GM10248 (cell line): ENCODE measurements at regions not wholly inside any gene's neighbourhood (a gene's known extent, or its start where the extent isn't known, plus 50 kb on each side); places are given as distances from the start of the nearest gene placed in this dataset.

Source experiments
- CTCF ChIA-PET: fragments of 300-600 bp; sonication (Branson Sonifier 250); formaldehyde crosslinking; extraction: SDS; loops from one replicate; lab custom pipeline; 2021; ENCODE audit warnings: antibody characterized with exemption; lab: Yijun Ruan, JAX
- POLR2A ChIA-PET: fragments of 350-650 bp; sonication (Branson Sonifier 250); formaldehyde crosslinking; extraction: SDS; loops from one replicate; lab custom pipeline; 2020; ENCODE audit warnings: antibody characterized with exemption; lab: Yijun Ruan, JAX
- DNase-seq: peaks from one replicate; pipeline ENCODE4 v3.0.0; 2012; ENCODE audit errors: extremely low spot score
- TF ChIP-seq, protein P1 (sequence below): IDR thresholded peaks from 2 replicates; pipeline ENCODE4 v1.5.1; 2012; ENCODE audit warnings: mild to moderate bottlenecking, low read depth; ENCODE audit errors: extremely low read depth, missing control alignments, control extremely low read depth

DNA sequence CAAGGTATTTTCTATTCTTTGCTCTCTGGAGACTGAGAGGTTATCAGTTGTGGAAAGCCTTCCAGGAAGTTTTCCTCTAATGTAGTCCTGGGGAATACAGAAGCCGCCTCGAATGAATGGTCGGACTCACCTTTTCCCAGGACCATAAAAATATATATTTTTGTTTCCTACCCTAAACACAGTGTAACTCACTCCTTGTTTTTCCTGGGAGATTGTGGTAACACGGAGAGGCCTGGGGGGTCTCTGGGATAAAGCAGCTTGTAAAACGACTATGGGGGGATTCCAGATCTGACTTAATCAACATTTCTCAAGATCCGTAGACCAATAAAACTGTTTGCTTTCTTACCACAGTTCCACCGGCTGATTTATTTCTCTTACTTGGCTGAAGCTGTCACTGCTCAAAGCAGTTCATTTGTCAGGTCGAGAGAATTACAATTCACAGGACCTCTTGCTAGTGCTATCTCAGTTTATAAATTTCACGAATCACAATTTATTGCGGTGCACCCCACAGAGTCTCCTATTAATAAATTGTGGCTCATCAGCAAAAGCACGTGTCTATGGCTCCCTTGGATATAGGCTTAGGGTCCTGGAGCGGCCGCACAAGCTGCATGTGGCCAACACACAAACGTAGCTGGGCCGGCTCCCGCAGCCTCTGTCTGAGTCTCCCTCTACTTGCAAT is 176.3 kb upstream of the BMPER start:
- POLR2A ChIA-PET, result no interaction called here
- CTCF ChIA-PET, result no interaction called here
- TF ChIP-seq, protein P1, sequence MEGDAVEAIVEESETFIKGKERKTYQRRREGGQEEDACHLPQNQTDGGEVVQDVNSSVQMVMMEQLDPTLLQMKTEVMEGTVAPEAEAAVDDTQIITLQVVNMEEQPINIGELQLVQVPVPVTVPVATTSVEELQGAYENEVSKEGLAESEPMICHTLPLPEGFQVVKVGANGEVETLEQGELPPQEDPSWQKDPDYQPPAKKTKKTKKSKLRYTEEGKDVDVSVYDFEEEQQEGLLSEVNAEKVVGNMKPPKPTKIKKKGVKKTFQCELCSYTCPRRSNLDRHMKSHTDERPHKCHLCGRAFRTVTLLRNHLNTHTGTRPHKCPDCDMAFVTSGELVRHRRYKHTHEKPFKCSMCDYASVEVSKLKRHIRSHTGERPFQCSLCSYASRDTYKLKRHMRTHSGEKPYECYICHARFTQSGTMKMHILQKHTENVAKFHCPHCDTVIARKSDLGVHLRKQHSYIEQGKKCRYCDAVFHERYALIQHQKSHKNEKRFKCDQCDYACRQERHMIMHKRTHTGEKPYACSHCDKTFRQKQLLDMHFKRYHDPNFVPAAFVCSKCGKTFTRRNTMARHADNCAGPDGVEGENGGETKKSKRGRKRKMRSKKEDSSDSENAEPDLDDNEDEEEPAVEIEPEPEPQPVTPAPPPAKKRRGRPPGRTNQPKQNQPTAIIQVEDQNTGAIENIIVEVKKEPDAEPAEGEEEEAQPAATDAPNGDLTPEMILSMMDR, result no peak
- DNase-seq, result no peak

DNA sequence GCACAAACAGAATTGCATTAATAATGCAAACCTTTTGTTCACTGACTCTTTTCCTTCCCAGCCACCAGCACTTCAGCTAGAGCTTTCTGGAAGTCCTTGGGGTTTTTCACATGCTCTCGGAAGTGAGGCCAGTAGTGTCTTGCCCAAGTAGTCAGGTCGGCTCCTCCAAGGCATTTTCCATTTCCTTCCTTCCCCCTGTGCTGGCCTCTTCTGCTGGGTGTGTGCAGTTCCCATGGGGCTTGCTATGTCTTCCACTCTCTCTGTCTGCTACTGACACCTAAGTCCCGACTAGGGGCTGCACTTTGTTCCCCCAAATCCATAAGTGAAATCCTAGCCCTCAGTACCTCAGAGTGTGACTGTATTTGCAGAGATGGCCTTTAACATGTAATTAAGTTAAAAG is 175.6 kb upstream of the BMPER start:
- ChIA-PET CTCF (no interaction called here), POLR2A (no interaction called here)
- TF ChIP-seq, protein P1, result no peak
- DNase-seq, result no peak

DNA sequence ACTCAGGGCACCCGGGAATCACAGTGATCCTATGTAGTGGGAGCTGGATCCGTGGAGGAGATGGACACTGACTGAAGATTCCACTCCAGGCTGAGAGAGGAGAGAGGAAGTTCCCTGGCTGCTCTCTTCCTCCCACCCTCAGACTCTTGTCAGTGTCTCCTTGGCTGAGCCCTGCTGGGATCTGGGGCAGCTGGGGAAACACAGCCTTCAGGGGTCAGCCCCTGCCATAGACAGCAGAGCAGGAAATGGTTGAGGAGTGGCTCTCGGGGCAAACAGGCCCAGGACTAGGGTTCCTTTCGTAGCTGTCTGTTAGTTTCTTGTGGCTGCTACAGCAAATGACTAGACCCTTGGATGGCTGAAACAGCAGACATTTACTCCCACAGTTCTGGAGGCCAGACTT is 174.4 kb upstream of the BMPER start:
- POLR2A ChIA-PET, result interaction anchor here (0.6 kb wide), 1 partner anchor 225 kb away, joined by 3 read pairs; no protein-coding TSS in a partner anchor
- TF ChIP-seq, protein P1, result no peak
- DNase-seq, result no peak
- CTCF ChIA-PET, result interaction anchor here (1.0 to 1.2 kb wide), 2 partner anchors 15 to 202 kb away, joined by 3 read pairs; no protein-coding TSS in a partner anchor

DNA sequence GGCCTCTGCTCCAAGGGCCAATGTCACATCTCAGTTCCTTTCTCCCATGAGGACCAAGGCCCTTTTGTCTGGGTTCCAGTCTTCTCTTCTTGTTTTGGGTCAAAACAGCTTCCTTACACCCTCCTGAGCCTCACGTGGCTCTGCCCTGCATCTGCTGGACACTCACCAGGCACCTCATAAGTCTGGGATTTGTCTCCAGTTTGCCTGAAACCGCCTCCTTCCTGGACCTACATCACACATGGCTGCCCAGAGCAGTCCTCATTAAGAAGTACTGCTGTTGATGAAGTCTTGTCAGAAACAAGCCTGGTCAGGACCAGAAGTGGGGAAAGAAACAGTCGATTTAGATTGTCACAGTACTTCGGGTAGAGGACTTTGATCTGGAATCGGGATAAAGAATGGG is 173.4 kb upstream of the BMPER start:
- TF ChIP-seq, protein P1, result no peak
- DNase-seq, result no peak
- ChIA-PET CTCF (interaction anchor here (1.0 to 1.1 kb wide), 2 partner anchors 11 to 201 kb away, joined by 3 read pairs; no protein-coding TSS in a partner anchor), POLR2A (no interaction called here)

DNA sequence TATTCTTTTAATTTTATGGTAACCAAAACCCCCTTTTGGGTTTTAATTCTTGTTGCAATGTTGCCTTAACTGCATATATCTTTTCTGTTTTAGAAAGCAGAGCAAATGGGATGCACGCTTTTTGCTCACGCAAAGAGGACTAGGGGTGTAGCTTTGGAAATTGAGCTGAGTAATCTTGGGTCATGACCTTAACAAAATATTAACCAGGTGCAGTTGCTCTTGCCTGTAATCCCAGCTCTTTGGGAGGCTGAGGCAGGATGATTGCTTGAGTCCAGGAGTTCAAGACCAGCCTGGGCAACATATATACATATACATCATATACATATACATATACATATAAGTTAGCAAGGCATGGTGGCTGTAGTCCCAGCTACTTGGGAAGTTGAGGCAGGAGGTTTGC is 172.9 kb upstream of the BMPER start:
- DNase-seq, result no peak
- TF ChIP-seq, protein P1, result no peak
- ChIA-PET CTCF (interaction anchor here (1.1 kb wide), 1 partner anchor 11 kb away, joined by 3 read pairs; no protein-coding TSS in a partner anchor), POLR2A (no interaction called here)

DNA sequence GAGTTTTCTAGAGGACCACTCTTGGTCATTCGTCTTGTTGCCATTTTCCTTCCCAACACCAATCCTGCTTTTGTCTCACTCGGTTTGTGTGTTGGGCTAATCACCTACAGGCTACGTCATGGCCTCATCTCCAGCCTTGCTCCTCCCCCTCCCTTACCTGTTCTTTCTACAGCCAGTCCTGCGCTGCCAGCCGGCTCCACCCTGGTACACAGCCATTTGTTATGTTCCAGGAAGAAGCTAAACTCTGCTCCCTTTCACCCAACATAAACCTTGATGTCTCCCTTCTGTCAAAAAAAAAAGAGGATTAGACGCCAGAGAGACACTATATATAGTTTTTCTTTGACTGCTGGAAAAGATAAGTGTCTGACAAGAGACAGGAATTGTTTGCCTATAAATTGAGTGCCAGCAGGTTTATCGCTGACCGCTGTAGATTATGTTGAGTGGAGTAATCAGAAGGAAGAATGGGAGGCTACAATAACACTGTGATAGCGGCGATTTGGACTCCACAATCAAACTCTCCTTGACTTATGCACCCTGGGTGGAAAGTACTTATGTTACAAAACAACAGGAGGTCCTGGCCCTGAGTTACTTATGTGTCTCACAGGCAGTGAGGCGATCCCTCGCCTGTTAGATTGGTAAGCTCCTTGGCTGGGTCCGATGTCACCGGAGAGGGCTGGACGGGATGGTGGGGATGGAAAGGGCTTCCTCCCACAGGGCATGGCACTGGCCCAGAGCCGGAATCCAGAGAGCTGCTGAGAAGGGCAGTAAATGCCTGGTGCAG is 171.3 kb upstream of the BMPER start:
- TF ChIP-seq, protein P1, result no peak
- no peak for DNase-seq
- ChIA-PET POLR2A (no interaction called here), CTCF (no interaction called here)
